Lower leg skin (tissue), 3 donors: ENCODE measurements at regions not wholly inside any gene's neighbourhood (a gene's known extent, or its start where the extent isn't known, plus 50 kb on each side); places are given as distances from the start of the nearest gene placed in this dataset.

Experiments used
- CTCF ChIP-seq, 3 donors: fragments of 450-650 bp; IDR thresholded peaks; one replicate each; pipeline ENCODE4 v1.5.1; 2016; ENCODE audit warnings: antibody characterized with exemption in 3 of 3, mild to moderate bottlenecking in 3 of 3, moderate library complexity in 2 of 3
- POLR2A ChIP-seq, 2 donors: fragments of 450-650 bp; IDR thresholded peaks; one replicate each; pipeline ENCODE4 v1.6.1; 2016 to 2017; ENCODE audit warnings: antibody characterized with exemption in 2 of 2, mild to moderate bottlenecking in 1 of 2, moderate library complexity in 1 of 2

GRCh38 chr2:146576339-146577111 is 1268.3 kb upstream of the ACVR2A start:
- TF ChIP-seq CTCF (IDR thresholded peaks at IDR 0.05) (no peak), POLR2A (IDR thresholded peaks at IDR 0.05) (no peak)
